ENCODE measurements at regions not wholly inside any gene's neighbourhood (a gene's known extent, or its start where the extent isn't known, plus 50 kb on each side); places are given as distances from the start of the nearest gene placed in this dataset.

GRCh38 chr14:29169408-29169807 is 402.8 kb downstream of the FOXG1 start (continued):
- TF ChIP-seq, protein P1, sequence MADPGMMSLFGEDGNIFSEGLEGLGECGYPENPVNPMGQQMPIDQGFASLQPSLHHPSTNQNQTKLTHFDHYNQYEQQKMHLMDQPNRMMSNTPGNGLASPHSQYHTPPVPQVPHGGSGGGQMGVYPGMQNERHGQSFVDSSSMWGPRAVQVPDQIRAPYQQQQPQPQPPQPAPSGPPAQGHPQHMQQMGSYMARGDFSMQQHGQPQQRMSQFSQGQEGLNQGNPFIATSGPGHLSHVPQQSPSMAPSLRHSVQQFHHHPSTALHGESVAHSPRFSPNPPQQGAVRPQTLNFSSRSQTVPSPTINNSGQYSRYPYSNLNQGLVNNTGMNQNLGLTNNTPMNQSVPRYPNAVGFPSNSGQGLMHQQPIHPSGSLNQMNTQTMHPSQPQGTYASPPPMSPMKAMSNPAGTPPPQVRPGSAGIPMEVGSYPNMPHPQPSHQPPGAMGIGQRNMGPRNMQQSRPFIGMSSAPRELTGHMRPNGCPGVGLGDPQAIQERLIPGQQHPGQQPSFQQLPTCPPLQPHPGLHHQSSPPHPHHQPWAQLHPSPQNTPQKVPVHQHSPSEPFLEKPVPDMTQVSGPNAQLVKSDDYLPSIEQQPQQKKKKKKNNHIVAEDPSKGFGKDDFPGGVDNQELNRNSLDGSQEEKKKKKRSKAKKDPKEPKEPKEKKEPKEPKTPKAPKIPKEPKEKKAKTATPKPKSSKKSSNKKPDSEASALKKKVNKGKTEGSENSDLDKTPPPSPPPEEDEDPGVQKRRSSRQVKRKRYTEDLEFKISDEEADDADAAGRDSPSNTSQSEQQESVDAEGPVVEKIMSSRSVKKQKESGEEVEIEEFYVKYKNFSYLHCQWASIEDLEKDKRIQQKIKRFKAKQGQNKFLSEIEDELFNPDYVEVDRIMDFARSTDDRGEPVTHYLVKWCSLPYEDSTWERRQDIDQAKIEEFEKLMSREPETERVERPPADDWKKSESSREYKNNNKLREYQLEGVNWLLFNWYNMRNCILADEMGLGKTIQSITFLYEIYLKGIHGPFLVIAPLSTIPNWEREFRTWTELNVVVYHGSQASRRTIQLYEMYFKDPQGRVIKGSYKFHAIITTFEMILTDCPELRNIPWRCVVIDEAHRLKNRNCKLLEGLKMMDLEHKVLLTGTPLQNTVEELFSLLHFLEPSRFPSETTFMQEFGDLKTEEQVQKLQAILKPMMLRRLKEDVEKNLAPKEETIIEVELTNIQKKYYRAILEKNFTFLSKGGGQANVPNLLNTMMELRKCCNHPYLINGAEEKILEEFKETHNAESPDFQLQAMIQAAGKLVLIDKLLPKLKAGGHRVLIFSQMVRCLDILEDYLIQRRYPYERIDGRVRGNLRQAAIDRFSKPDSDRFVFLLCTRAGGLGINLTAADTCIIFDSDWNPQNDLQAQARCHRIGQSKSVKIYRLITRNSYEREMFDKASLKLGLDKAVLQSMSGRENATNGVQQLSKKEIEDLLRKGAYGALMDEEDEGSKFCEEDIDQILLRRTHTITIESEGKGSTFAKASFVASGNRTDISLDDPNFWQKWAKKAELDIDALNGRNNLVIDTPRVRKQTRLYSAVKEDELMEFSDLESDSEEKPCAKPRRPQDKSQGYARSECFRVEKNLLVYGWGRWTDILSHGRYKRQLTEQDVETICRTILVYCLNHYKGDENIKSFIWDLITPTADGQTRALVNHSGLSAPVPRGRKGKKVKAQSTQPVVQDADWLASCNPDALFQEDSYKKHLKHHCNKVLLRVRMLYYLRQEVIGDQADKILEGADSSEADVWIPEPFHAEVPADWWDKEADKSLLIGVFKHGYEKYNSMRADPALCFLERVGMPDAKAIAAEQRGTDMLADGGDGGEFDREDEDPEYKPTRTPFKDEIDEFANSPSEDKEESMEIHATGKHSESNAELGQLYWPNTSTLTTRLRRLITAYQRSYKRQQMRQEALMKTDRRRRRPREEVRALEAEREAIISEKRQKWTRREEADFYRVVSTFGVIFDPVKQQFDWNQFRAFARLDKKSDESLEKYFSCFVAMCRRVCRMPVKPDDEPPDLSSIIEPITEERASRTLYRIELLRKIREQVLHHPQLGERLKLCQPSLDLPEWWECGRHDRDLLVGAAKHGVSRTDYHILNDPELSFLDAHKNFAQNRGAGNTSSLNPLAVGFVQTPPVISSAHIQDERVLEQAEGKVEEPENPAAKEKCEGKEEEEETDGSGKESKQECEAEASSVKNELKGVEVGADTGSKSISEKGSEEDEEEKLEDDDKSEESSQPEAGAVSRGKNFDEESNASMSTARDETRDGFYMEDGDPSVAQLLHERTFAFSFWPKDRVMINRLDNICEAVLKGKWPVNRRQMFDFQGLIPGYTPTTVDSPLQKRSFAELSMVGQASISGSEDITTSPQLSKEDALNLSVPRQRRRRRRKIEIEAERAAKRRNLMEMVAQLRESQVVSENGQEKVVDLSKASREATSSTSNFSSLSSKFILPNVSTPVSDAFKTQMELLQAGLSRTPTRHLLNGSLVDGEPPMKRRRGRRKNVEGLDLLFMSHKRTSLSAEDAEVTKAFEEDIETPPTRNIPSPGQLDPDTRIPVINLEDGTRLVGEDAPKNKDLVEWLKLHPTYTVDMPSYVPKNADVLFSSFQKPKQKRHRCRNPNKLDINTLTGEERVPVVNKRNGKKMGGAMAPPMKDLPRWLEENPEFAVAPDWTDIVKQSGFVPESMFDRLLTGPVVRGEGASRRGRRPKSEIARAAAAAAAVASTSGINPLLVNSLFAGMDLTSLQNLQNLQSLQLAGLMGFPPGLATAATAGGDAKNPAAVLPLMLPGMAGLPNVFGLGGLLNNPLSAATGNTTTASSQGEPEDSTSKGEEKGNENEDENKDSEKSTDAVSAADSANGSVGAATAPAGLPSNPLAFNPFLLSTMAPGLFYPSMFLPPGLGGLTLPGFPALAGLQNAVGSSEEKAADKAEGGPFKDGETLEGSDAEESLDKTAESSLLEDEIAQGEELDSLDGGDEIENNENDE (IDR thresholded peaks at IDR 0.05; ENCODE audit: insufficient replicate concordance, low read length), result no peak
